NB4 (cell line): ENCODE measurements at regions not wholly inside any gene's neighbourhood (a gene's known extent, or its start where the extent isn't known, plus 50 kb on each side); places are given as distances from the start of the nearest gene placed in this dataset.

Experiments
- POLR2A ChIP-seq: IDR thresholded peaks from 2 replicates; pipeline ENCODE4 v1.6.1; 2011; ENCODE audit warnings: mild to moderate bottlenecking; ENCODE audit not compliant: insufficient read length; ENCODE audit errors: extremely low read depth
- TF ChIP-seq, protein P1 (sequence below): IDR thresholded peaks from one replicate; pipeline ENCODE4 v1.5.1; 2012; ENCODE audit warnings: low read depth, low read length
- TF ChIP-seq, protein P2 (sequence below): IDR thresholded peaks from 2 replicates; pipeline ENCODE4 v1.6.1; 2011; ENCODE audit warnings: low read depth, low read length

DNA sequence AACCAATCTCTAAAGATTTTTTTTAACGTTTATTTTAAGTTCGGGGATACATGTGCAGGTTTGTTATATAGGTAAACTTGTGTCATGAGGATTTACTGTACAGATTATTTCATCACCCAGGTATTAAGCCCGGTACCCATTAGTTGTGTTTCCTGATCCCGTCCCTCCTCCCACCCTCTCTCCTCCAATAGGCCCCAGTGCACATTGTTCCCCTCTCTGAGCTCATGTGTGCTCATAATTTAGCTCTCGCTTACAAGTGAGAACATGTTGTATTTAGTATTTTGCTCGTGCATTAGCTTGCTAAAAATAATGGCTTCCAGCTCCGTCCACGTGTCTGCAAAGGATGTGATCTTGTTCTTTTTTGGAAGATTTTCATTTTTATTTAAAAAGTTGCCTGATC lies 2309.4 kb upstream of the AGA start:
- no peak for TF ChIP-seq POLR2A
- TF ChIP-seq, protein P1, sequence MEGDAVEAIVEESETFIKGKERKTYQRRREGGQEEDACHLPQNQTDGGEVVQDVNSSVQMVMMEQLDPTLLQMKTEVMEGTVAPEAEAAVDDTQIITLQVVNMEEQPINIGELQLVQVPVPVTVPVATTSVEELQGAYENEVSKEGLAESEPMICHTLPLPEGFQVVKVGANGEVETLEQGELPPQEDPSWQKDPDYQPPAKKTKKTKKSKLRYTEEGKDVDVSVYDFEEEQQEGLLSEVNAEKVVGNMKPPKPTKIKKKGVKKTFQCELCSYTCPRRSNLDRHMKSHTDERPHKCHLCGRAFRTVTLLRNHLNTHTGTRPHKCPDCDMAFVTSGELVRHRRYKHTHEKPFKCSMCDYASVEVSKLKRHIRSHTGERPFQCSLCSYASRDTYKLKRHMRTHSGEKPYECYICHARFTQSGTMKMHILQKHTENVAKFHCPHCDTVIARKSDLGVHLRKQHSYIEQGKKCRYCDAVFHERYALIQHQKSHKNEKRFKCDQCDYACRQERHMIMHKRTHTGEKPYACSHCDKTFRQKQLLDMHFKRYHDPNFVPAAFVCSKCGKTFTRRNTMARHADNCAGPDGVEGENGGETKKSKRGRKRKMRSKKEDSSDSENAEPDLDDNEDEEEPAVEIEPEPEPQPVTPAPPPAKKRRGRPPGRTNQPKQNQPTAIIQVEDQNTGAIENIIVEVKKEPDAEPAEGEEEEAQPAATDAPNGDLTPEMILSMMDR = no peak
- TF ChIP-seq, protein P2, sequence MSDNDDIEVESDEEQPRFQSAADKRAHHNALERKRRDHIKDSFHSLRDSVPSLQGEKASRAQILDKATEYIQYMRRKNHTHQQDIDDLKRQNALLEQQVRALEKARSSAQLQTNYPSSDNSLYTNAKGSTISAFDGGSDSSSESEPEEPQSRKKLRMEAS = no peak
